HEK293 (cell line): ENCODE measurements at regions not wholly inside any gene's neighbourhood (a gene's known extent, or its start where the extent isn't known, plus 50 kb on each side); places are given as distances from the start of the nearest gene placed in this dataset.

ENCODE experiments used
- SALL2 ChIP-seq: fragments of 450-650 bp; formaldehyde crosslinking; IDR thresholded peaks from 2 replicates; pipeline ENCODE4 v1.5.0; 2017; ENCODE audit warnings: missing biosample characterization, mild to moderate bottlenecking, missing genetic modification characterization, borderline replicate concordance
- YY1 ChIP-seq: fragments of 450-650 bp; formaldehyde crosslinking; IDR thresholded peaks from 2 replicates; pipeline ENCODE4 v1.5.1; 2018; ENCODE audit warnings: missing biosample characterization, missing genetic modification characterization
- ZBTB1 ChIP-seq: fragments of 450-650 bp; formaldehyde crosslinking; IDR thresholded peaks from 2 replicates; pipeline ENCODE4 v1.5.1; 2016; ENCODE audit warnings: missing biosample characterization, missing genetic modification characterization
- ZNF501 ChIP-seq: fragments of 450-650 bp; formaldehyde crosslinking; IDR thresholded peaks from 2 replicates; pipeline ENCODE4 v1.5.1; 2016; ENCODE audit warnings: missing biosample characterization, missing genetic modification characterization

GRCh38 chr2:49226360-49226759 lies 72.0 kb upstream of the FSHR start:
- no peak for TF ChIP-seq YY1 (tag by site-specific recombination)
- no peak for TF ChIP-seq ZBTB1 (tag by site-specific recombination)
- TF ChIP-seq SALL2, result no peak
- TF ChIP-seq ZNF501, result no peak
